ENCODE measurements at regions not wholly inside any gene's neighbourhood (a gene's known extent, or its start where the extent isn't known, plus 50 kb on each side); places are given as distances from the start of the nearest gene placed in this dataset.
A peak's percentile ranks its signal among the peaks of the same experiment; 100 is the strongest.

DNA sequence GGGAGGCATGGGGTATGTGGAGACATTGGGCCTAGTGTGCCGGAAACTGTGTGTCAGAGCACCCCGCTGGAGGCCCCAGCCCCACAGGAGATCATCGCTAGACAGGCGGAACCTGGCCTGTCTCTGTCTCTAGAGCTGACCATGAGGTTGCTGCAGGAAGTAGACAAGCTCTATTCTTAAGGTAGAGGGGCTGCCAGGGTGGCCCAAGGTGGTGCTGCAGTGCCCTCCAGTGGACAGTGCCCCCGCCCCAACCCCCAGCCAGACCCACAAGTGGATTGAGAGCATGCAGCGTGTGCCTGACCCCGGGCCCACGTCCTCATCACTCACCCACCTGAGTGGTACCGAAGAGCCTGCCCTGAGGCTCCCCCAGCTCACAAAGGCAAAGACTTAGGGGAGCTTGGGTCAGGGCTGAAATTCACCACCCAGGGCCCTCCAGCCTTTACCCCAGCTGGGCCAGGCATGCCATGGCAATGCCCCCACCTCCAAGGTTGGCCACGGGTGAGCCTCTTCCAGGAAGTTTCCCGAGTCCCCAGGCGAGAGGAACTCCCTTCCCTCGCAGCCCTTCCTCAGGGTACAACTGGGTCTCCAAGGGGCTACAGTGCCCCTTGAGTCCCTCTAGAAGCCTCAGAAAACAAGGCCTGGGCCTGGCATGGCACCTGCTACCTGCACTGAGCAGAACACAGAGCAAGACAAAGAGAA lies 155.0 kb downstream of the TTC32 start:
- DNase-seq = peak; percentile 35

DNA sequence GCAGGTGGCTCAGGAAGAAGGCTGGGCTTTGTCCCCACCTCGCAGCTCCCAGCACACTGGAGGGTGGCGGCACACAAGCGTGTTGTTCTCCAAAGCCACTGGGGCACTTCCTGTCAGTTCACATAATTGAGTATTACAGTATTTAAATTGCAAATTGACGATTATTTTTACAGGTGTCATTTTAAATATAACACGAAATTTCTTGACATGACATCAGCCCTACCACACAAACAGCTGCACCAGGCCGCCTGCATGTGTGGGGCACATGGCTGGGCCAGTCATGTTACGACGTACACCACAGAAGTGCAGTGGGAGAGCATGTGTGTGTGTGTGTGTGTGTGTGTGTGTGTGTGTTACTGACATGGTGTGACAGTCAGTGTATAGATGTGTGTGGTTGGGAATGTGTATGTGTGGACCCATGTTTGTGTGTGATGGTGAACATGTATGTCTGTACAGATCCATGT lies 155.6 kb downstream of the TTC32 start:
- no peak for DNase-seq

GRCh38 chr2:19745318-19746136 lies 156.3 kb downstream of the TTC32 start:
- no peak for DNase-seq

- DNase-seq = no peak
Measured at GRCh38 chr2:19744456-19745199, 157.2 kb downstream of the TTC32 start.

DNA sequence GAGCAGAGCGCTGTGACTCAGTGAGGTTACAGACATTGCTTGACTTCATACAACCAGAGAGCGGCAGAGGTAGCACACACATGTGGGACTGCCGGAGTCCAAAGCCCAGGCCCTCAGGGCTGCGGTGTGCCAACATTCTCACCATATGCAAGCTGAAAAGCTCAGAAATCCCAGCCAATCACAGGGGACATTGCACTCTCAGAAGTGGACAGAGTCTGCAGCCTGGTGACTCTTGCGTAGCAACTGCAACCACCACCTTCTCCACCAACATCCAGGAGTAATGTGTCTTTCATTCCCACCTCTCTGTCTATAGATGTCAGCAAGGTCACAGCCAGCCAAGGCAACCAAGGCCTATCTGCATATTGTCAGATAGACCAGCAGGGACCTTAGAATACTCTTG lies 158.1 kb downstream of the TTC32 start:
- no peak for DNase-seq

- no peak for DNase-seq
Measured at GRCh38 chr2:19742872-19743271, 158.9 kb downstream of the TTC32 start.

GRCh38 chr2:19739256-19739655 lies 162.5 kb downstream of the TTC32 start:
- no peak for DNase-seq

DNA sequence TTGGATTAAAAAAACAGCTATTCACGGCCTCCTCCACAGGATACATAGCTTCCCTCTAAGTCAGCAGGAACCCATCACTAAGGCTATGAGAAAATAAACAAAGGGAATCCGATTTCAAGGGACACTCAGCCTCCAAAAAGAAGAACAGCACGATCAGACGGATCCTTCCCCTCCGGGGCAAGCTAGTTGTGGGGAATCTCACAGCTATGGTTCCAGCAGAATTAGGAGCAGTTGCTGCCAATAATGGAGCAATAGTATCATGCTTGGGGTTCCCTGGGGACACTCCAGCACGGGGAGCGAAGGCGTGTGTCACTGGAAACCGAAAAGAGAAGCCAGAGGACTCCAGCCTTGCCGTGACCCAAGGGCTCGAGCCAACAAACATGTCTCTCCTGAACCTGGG lies 163.1 kb downstream of the TTC32 start:
- peak; percentile 67 for DNase-seq

- no peak for DNase-seq
Measured at GRCh38 chr2:19736191-19736831, 165.5 kb downstream of the TTC32 start.

- DNase-seq = peak; percentile 79
Measured at GRCh38 chr2:19733951-19734425, 167.8 kb downstream of the TTC32 start.

DNA sequence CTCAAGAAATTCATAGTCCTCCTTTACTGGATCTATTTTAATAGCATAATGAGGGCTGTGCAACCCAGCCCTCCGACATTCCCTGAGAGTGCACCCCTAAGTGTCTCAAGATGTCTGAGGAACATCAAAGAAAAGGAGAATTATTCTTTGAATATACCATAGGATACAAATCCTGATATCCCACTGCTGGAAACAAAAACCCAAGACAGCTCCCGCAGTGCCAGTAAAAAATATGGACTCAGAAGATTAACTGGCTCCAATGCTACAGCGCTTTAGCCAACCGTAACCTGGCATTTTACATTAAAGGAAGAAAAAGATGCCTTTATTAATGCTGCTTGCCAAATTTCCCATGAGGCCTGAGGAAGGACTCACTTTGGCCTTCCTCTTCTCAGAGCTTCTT lies 168.4 kb downstream of the TTC32 start:
- no peak for DNase-seq

- no peak for DNase-seq
Measured at GRCh38 chr2:19732255-19732654, 169.5 kb downstream of the TTC32 start.

DNA sequence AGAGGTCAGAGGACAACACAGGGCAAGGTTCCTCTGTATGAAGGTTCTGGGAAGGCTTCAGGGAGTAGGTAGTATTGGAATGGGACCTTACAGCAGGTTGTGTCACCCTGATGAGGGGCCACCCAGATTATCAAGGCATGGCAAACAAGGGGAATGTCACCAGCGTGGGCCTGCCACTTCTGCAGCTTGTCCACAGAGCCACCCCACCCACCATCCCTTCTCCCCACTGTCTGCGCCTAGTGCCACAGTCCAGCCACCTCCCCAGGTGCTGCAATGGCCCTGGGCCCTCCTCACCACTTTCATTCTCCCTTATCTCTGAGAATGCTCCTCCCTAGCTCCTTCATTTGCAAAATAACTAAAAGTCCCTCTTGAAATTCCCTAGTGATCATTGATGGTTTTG lies 170.3 kb downstream of the TTC32 start:
- DNase-seq = no peak

DNA sequence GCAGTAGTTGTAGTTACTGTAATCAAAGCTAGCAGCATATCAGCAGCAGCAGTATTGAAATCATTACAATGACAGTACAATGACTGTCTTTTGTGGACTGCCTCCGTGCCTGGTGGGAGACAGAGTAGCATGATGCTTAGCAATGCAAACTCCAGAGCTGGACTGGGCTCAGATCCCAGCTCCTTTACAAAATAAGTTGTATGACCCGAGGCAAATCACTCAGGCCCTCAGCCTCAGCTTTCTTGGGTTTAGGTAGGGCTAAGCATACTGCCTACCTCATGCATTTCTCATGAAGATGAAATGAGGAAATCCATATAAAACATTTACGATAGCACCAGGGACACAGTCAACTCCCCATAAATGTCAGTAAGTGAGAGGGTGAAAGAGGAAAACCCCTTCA lies 170.7 kb downstream of the TTC32 start:
- no peak for DNase-seq

DNA sequence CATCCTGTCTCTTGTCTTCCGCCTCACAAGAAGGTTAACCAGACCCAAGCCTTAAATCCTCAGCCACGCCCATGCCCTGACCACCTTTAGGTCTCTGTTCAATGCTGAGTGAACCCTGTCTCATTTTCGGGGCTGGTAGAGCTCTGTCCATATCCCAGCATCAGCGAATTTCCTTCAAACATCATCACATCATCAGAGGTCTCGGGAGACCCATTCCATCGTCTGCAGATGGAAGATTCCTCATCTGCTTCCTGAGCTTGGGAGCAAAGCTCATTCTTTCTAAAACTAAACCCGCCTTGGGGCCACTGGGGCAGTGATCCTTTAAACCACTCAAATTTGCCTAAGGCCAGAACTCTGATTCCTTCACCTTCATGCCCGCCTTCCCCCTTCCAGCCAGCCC lies 173.7 kb downstream of the TTC32 start:
- DNase-seq = no peak

- DNase-seq = no peak
Measured at GRCh38 chr2:19725392-19725791, 176.4 kb downstream of the TTC32 start.

GRCh38 chr2:19723021-19723420 lies 178.8 kb downstream of the TTC32 start:
- no peak for DNase-seq

- no peak for DNase-seq
Measured at GRCh38 chr2:19722531-19722971, 179.2 kb downstream of the TTC32 start.

DNA sequence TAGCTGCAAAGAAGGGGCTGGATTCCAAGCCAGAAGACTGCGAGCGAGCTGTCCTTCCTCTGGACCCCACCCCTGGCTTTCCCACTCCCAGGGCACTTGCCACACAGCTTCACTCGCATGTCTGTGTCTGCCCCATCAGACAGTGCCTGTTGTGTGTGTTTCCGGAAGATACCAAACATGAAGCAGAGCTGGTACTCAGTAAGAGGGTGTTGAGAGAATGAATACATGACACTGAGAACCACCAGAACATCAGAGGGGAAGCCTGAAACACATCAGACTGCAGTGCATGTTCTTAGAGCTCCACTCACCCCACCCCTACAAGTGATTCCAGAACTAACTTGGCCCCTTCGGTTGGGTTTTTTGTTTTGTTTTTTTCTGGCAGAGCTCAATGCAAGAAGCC lies 181.5 kb downstream of the TTC32 start:
- DNase-seq = no peak

DNA sequence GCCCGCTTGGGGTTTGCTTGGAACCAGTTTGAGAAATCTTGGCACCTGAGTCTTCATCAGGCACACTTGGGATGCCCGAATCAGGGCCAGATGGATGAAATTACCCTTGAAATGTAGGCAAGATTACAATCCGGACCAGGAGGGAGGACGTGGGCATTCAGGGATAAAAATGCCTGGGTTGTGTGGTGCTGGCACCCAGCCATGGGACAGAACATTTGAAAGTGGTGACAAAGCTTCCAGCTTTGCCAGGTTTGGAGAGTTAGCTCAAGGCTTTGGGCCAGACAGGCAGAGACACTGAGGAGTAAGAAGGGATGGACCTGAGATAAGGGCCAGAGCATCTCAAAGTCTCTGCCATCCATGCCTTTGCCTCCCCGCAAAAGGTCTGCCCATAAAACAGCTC lies 182.2 kb downstream of the TTC32 start:
- no peak for DNase-seq

DNA sequence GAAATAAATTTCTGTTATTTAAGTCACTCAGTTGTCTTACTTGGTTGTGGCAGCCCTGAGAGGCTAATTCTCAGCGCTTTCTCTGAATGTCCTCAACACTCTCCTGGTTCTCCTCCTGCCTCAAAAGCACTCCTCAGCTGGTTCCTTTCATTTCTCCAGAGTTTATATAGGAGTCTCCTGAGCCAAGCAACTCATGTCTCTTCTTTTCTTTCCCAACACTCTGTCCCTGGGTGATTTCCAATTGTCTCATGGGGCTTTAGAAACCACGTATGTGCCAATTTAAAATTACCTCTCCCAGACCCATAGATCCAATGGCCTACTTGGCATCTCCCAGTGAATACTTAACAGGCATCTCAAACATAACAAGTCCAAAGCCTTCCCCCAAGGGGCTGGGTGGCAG lies 184.3 kb downstream of the TTC32 start:
- DNase-seq = no peak

- DNase-seq = no peak
Measured at GRCh38 chr2:19714926-19715325, 186.9 kb downstream of the TTC32 start.

DNA sequence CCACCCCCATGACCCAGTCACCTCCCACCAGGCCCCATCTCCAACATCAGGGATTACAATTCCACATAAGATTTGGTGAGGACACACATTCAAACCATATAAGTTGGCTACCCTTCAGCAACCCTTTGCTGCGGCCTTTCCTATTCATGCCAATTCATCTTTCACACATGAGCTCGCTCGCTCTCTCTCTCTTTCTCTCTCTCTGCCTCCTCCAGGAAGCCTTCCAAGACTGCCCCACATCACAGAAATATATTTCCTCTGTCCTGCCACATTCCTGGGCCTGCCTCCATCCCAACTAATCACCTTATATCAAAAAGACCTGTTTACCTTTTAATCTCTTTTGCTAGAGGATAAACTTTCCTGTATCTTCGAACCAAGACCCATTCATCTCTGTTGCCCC lies 188.9 kb downstream of the TTC32 start:
- no peak for DNase-seq
